ENCODE measurements at regions not wholly inside any gene's neighbourhood (a gene's known extent, or its start where the extent isn't known, plus 50 kb on each side); places are given as distances from the start of the nearest gene placed in this dataset.
A peak's percentile ranks its signal among the peaks of the same experiment; 100 is the strongest.

- Histone ChIP-seq H3K4me1 (ENCODE audit: insufficient read depth, low read length) (peaks cover 10% of the 10 kb centered on the region), H3K27me3 (ENCODE audit: low read length) (peaks cover 79% of the 10 kb centered on the region), H3K9me3 (ENCODE audit: low read length) (no peaks in the 10 kb centered on the region), H3F3A (ENCODE audit: low read length, unreplicated experiment) (no peaks in the 10 kb centered on the region), H3K4me3 (ENCODE audit: low read length) (no peak overlapping the region), H3K9me2 (replicated peaks; ENCODE audit: low read length) (no peaks in the 10 kb centered on the region), H3K9ac (ENCODE audit: low read length) (no peak overlapping the region), H3K27ac (ENCODE audit: low read length) (no peak overlapping the region), H3K79me2 (ENCODE audit: low read length) (no peaks in the 10 kb centered on the region), H3K4me2 (ENCODE audit: low read length) (no peak overlapping the region), H2AFZ (ENCODE audit: low read length) (no peak overlapping the region), H4K20me1 (ENCODE audit: low read length) (no peaks in the 10 kb centered on the region), H3K36me3 (ENCODE audit: low read depth, low read length) (no peaks in the 10 kb centered on the region)
- no peak for TF ChIP-seq EZH2 (IDR thresholded peaks at IDR 0.05; ENCODE audit: low read length, unreplicated experiment)
- TF ChIP-seq EZH2phosphoT487 (IDR thresholded peaks at IDR 0.05; ENCODE audit: borderline replicate concordance, low read length), result no peak
- no peak for TF ChIP-seq CTCF (conservative IDR thresholded peaks at IDR 0.05; ENCODE audit: low read depth, low read length)
- ATAC-seq (no peak), DNase-seq (no peak)
- CTCF ChIA-PET, result interaction anchor here (0.6 kb wide), 1 partner anchor 222 kb away, joined by 3 read pairs; no protein-coding TSS in a partner anchor
- POLR2A ChIA-PET (ENCODE audit: unreplicated experiment), result no interaction called here
- intact Hi-C loops (cut with micrococcal nuclease), result no loop called here
- BruUV-seq (replicated peaks), result no TSS peak
These were observed 184.4 kb upstream of the GALNT2 start for GRCh38 chr1:229882621-229883020.

- H3F3A ChIP-seq (ENCODE audit: low read length, unreplicated experiment), result no peaks in the 10 kb centered on the region
- TF ChIP-seq CTCF (conservative IDR thresholded peaks at IDR 0.05; ENCODE audit: low read depth, low read length) (no peak), EZH2phosphoT487 (IDR thresholded peaks at IDR 0.05; ENCODE audit: borderline replicate concordance, low read length) (no peak), EZH2 (IDR thresholded peaks at IDR 0.05; ENCODE audit: low read length, unreplicated experiment) (no peak)
- no peaks in the 10 kb centered on the region for H3K9me2 ChIP-seq (replicated peaks; ENCODE audit: low read length)
- no peak overlapping the region for H3K9ac ChIP-seq (ENCODE audit: low read length)
- H2AFZ ChIP-seq (ENCODE audit: low read length), result no peak overlapping the region
- ChIA-PET CTCF (interaction anchor here (0.5 kb wide), 1 partner anchor 325 kb away, joined by 3 read pairs; no protein-coding TSS in a partner anchor), POLR2A (ENCODE audit: unreplicated experiment) (no interaction called here)
- no peaks in the 10 kb centered on the region for H3K36me3 ChIP-seq (ENCODE audit: low read depth, low read length)
- H3K9me3 ChIP-seq (ENCODE audit: low read length), result no peaks in the 10 kb centered on the region
- BruUV-seq (replicated peaks), result no TSS peak
- H3K27ac ChIP-seq (ENCODE audit: low read length), result no peak overlapping the region
- intact Hi-C loops (cut with micrococcal nuclease), result no loop called here
- H3K27me3 ChIP-seq (ENCODE audit: low read length), result peaks cover 69% of the 10 kb centered on the region
- no peaks in the 10 kb centered on the region for H3K79me2 ChIP-seq (ENCODE audit: low read length)
- no peaks in the 10 kb centered on the region for H4K20me1 ChIP-seq (ENCODE audit: low read length)
- H3K4me3 ChIP-seq (ENCODE audit: low read length), result no peak overlapping the region
- no peak for ATAC-seq
- H3K4me1 ChIP-seq (ENCODE audit: insufficient read depth, low read length), result peaks cover 21% of the 10 kb centered on the region
- no peak overlapping the region for H3K4me2 ChIP-seq (ENCODE audit: low read length)
- no peak for DNase-seq
These were observed 183.4 kb upstream of the GALNT2 start for GRCh38 chr1:229883504-229884200.

- H3K9me3 ChIP-seq (ENCODE audit: low read length), result no peaks in the 10 kb centered on the region
- no peak overlapping the region for H2AFZ ChIP-seq (ENCODE audit: low read length)
- H3K27me3 ChIP-seq (ENCODE audit: low read length), result peaks cover 58% of the 10 kb centered on the region
- TF ChIP-seq EZH2phosphoT487 (IDR thresholded peaks at IDR 0.05; ENCODE audit: borderline replicate concordance, low read length) (no peak), CTCF (conservative IDR thresholded peaks at IDR 0.05; ENCODE audit: low read depth, low read length) (peak; percentile 21; the same call in 1 of the 2 replicates)
- ChIA-PET POLR2A (ENCODE audit: unreplicated experiment) (no interaction called here), CTCF (no interaction called here)
- no peaks in the 10 kb centered on the region for H3K79me2 ChIP-seq (ENCODE audit: low read length)
- H3K4me2 ChIP-seq (ENCODE audit: low read length), result no peak overlapping the region
- DNase-seq (no peak), ATAC-seq (no peak)
- no TSS peak for BruUV-seq (replicated peaks)
- no peaks in the 10 kb centered on the region for H3K9me2 ChIP-seq (replicated peaks; ENCODE audit: low read length)
- H3K4me1 ChIP-seq (ENCODE audit: insufficient read depth, low read length), result peaks cover 22% of the 10 kb centered on the region
- intact Hi-C loops (cut with micrococcal nuclease), result no loop called here
- H3K4me3 ChIP-seq (ENCODE audit: low read length), result no peak overlapping the region
- no peak overlapping the region for H3K9ac ChIP-seq (ENCODE audit: low read length)
- H3K27ac ChIP-seq (ENCODE audit: low read length), result no peak overlapping the region
- H3K36me3 ChIP-seq (ENCODE audit: low read depth, low read length), result no peaks in the 10 kb centered on the region
- no peaks in the 10 kb centered on the region for H3F3A ChIP-seq (ENCODE audit: low read length, unreplicated experiment)
- H4K20me1 ChIP-seq (ENCODE audit: low read length), result no peaks in the 10 kb centered on the region
These were observed 182.3 kb upstream of the GALNT2 start for GRCh38 chr1:229884765-229885164.
